ENCODE measurements at regions not wholly inside any gene's neighbourhood (a gene's known extent, or its start where the extent isn't known, plus 50 kb on each side); places are given as distances from the start of the nearest gene placed in this dataset.

DNA sequence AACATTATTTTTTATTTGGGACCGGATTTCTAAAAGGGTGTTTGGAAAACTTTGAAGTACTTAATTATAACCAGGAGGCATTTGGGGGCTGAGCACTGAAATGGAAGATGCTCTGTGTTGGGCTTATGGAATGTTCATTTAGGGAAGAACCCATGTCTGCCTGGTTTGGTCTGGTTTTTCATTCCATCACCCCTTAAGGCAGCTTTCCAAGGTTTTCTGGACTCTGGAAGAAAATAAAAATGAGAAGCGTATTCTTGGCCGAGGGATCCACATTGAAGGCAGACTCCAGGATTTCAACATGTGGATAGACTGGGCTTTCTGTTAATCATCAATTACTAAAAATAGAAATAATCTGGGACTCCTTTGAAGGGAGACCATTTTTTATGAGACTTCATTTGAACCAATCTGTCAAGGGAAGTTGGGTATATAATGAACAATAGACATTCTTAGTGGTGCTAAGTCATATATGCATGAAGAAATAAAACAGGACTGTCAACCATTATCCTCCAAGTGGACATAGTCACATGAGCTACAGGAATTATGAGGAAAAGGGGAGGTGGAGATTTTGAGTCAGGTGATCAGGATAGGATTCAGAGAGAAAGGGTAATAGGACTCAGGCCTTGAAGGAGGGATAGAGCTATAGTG, 270.5 kb upstream of the ADAMTS9 start:
- no peak for DNase-seq (ENCODE audit: extremely low read depth, low read depth)

DNA sequence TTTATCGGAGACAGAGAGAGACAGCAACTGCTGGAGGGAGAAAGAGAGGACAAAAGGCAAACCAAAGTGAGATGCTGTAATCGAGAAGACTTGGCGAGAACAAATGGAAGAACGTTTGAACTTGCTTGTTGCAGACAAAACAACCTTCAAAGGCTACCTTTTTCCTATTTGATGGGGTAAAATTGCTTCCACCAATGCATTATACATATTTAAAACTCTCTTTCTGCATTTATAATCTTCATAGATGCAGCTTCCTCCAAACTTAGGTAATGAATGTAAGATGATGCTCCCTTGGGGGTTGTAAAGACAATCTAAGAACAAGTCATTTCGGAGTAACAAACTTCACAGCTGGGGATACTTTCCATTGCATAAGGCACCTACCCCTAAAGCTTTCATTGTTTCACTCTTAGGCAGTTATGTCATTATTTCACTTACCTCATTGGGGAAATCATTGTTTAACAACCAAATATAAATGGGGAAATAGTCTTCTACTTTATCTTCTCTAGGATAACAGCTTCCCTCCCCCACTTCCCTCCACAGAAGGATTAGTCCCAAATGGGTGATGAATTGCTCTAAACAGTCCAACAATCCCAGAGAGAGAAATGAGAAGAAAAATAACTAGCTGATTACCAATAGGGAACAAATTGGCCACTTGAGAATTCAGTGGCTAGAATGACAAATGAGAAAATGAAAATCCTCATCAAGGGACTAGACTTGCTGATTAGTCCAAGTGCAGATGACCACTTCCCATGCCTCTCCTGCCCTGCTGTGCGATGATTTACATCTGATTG, 269.8 kb upstream of the ADAMTS9 start:
- DNase-seq (ENCODE audit: extremely low read depth, low read depth) = no peak

GRCh38 chr3:64956711-64957325, 269.0 kb upstream of the ADAMTS9 start:
- no peak for DNase-seq (ENCODE audit: extremely low read depth, low read depth)

GRCh38 chr3:64954995-64955636, 267.3 kb upstream of the ADAMTS9 start:
- no peak for DNase-seq (ENCODE audit: extremely low read depth, low read depth)

GRCh38 chr3:64945171-64945729, 257.4 kb upstream of the ADAMTS9 start:
- no peak for DNase-seq (ENCODE audit: extremely low read depth, low read depth)

DNA sequence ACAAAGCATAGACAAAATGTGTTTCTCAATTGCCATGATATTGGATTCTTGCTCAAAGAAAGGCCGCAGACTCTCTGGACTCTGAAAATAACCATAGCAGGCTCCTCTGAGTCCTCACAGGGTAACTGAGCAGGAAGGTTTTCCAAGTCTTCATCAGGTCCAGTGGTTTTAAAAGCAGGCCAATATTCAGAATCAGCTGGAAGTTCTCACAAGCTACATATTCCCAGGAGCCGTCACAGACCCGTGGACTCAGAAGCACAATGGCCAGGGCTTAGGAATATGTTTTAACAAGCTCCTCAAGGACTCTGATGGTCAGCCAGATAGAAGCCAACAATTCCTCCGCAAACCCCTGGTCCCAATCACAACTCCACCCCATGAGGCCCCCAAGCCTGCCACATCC, 256.1 kb upstream of the ADAMTS9 start:
- no peak for DNase-seq (ENCODE audit: extremely low read depth, low read depth)

GRCh38 chr3:64940596-64941348, 253.0 kb upstream of the ADAMTS9 start:
- DNase-seq (ENCODE audit: extremely low read depth, low read depth) = no peak

DNA sequence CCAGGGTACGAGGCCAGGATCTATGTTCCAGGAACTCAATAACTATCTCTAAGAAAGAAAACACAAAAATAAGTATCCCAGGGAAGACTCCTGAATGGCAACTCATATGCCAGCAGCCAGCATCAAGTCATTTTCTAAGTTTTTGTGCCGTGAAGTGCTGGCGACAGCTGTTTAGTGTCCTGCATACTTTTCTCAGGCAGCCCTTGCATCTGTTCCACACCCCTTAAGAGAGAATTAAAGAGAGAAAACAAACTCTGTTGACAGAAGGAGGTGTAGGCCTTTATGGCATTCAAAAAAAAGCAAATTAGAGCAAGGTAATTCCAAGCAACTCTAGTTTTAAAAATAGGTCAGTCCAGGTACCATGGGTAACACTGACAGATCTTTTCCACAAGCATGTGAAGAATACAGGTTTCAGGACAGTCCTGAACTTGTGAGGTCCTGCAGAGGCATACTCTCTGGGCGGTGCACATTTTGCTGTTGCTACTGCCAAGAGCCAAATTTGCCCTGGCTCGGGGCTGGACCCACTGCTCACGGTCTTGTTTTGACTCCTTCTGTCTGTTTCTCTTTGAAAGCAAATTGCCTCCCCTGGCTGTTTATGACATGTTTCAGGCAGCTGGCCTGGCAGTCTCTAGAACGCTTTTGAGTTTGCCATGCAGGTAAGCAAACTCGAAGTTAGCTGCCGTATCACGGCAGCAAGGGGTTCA, 252.1 kb upstream of the ADAMTS9 start:
- DNase-seq (ENCODE audit: extremely low read depth, low read depth) = no peak

DNA sequence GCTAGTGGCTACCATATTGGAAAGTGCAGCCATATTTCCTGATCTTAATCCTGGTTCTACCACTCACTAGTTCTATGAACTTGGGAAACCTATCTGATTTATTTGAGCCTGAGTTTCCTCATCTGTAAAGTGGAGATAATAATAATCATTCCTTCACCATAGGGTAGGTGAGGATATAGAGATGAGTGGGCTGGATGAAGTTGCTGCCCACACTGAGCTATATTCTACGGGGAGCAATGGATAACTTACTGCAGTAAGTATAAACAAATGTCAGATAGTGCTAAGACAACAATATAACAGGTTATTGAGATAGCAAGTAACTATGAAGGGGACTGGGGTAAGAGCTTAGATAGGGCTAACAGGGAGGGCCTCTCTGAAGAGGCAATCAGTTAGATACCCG, 251.5 kb upstream of the ADAMTS9 start:
- DNase-seq (ENCODE audit: extremely low read depth, low read depth) = no peak

- DNase-seq (ENCODE audit: extremely low read depth, low read depth) = no peak
Measured at GRCh38 chr3:64936556-64936955, 248.8 kb upstream of the ADAMTS9 start.

DNA sequence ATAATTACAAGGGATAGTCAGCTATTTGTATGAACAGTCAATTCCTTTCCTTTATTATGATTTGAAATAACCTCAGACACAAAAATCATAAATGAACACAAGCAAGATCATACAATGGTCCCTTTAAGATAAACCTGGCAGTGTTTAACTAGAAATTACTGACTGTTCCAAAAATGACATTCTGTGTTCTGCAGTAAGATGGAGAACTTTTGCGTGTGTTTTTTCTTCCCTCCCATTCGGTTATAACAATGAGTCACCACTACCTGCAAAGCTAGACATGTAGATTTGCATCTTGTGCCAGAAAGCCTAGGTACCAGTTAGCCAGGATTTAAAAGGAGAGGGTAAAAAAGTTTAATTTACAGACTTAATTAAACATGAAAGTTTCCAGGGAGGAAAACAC, 248.2 kb upstream of the ADAMTS9 start:
- no peak for DNase-seq (ENCODE audit: extremely low read depth, low read depth)

GRCh38 chr3:64932666-64933342, 245.0 kb upstream of the ADAMTS9 start:
- no peak for DNase-seq (ENCODE audit: extremely low read depth, low read depth)

DNA sequence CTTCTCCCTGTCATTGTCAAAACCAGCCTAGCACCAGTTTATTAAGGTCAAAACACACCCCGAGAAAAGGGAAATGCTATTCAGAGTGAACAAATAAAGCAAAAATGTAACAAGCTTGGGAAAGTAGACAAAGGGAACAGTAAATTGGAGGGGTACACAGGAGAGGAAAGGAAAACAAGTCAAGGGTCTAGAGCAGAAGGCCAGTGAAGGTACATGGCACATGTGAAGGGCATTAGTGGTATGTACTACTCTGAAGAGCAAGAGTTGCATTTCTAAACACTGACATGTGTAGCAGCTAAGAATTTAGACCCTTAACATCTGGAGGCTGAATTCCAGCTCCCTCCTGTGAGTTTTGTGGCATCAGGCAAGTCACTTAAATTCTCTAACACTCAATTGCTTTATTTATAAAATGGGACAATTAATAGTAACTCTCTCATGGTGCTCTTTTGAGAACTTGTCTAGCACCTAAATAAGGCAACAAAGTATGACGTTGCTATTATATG, 244.3 kb upstream of the ADAMTS9 start:
- no peak for DNase-seq (ENCODE audit: extremely low read depth, low read depth)

DNA sequence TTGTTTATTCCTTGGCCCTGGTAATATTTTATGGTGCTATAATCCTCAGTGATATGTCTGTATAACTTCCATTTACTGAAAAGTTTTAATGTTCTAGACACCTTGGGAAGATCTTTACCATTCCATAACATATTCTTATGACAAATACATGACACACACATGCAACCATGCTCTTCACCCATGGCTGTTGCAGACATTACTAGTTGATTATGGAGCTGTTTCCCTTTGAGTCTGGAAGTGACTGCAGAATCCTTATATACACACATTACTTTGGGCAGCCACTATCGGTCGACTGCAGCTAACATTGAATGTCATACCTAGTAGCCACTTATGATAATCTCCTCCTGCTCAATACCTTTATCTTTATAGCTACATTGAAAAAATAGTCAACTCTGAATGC, 243.1 kb upstream of the ADAMTS9 start:
- DNase-seq (ENCODE audit: extremely low read depth, low read depth) = no peak

DNA sequence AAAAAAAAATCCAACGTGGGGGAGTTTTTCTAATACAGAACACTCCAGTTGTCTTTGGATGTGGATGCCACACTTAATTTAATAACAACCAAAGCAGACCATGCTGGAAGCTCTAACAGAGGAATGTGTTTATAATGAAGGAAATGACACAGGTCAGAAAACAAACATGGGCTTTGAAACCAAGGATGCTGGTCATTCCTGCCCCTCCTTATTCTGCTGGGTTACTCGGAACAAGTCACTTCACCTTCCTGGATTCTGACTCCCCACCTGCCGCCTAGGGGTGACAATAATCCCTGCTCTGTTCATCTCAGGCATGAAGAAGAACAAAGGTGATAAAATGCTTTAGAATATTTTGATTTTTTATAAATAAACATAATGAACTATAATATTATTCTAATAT, 240.9 kb upstream of the ADAMTS9 start:
- DNase-seq (ENCODE audit: extremely low read depth, low read depth) = no peak

- no peak for DNase-seq (ENCODE audit: extremely low read depth, low read depth)
Measured at GRCh38 chr3:64927689-64928088, 239.9 kb upstream of the ADAMTS9 start.

GRCh38 chr3:64925575-64925974, 237.8 kb upstream of the ADAMTS9 start:
- DNase-seq (ENCODE audit: extremely low read depth, low read depth) = no peak

- DNase-seq (ENCODE audit: extremely low read depth, low read depth) = no peak
Measured at GRCh38 chr3:64924961-64925360, 237.2 kb upstream of the ADAMTS9 start.

GRCh38 chr3:64922213-64922612, 234.4 kb upstream of the ADAMTS9 start:
- no peak for DNase-seq (ENCODE audit: extremely low read depth, low read depth)
